Activated naive CD4-positive, alpha-beta T cell (primary cell): ENCODE measurements at regions not wholly inside any gene's neighbourhood (a gene's known extent, or its start where the extent isn't known, plus 50 kb on each side); places are given as distances from the start of the nearest gene placed in this dataset.
"Not testable (repeated sequence)": the region's sequence is repeated elsewhere in the genome, so short reads cannot be mapped to it uniquely, and the experiment has no call there.

Experiments used
- DNase-seq, 4 experiments: peaks; one replicate each; lab custom pipeline; 2025; lab: John Stamatoyannopoulos, UW

GRCh38 chr1:228611707-228612106 is 123.6 kb upstream of the RHOU start:
- not testable (repeated sequence) for DNase-seq

DNA sequence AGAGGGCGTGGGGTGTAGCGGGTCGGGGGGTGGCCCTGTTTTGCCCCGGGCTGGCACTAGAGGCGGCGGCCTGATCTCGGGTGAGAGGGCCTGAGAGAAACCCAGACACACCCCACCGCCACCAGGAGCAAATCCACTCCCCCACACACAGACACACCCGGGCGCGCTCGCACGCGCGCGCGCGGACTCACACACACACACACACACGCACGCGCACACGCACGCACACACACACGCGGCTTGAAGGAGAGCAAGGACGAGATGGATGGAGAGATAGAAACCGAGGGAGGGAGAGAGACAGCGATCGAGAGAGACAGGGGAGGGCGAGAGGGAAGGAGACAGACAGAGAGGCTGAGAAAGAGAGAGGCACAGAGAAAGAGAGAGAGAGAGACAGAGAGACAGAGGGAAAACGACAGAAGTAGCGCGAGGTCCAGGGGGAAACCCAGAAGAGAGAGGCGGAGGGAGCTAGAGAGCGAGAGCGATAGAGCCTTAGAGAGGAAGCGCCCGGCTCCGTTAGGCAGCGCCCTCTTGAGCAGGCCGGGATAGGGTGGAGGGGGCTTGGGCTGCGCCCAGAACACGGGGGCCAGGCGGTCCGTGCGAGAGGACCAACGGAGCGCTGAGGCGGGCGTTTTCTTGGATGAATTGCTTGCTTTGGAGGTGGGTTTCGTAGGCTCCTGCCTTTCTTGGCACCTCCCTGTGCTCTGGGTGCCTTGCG is 113.1 kb upstream of the RHOU start:
- DNase-seq: not testable (repeated sequence)

- not testable (repeated sequence) for DNase-seq
Observed at GRCh38 chr1:228626481-228626880, 108.8 kb upstream of the RHOU start.

DNA sequence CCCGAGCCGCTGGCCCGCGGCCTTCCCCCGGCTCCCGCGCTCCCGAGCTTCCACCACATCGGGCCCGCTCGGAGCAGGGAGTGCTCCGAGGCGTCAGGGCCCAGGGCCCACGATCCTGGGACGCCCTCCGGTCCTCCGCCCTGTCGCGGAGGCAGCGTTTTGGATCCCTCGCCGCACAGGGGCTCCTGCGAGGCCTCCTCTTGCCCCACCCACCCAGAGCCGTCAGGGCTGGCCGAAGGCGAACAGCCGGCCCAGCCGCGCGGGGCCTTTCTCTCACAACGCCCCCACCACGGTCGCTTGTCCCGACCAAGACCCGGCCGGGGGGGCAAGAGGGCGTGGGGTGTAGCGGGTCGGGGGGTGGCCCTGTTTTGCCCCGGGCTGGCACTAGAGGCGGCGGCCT is 102.4 kb upstream of the RHOU start:
- not testable (repeated sequence) for DNase-seq

- not testable (repeated sequence) for DNase-seq
Observed at GRCh38 chr1:228635304-228635703, 100.0 kb upstream of the RHOU start.

DNA sequence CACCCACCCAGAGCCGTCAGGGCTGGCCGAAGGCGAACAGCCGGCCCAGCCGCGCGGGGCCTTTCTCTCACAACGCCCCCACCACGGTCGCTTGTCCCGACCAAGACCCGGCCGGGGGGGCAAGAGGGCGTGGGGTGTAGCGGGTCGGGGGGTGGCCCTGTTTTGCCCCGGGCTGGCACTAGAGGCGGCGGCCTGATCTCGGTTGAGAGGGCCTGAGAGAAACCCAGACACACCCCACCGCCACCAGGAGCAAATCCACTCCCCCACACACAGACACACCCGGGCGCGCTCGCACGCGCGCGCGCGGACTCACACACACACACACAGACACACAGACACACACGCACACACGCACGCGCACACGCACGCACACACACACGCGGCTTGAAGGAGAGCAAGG is 97.8 kb upstream of the RHOU start:
- not testable (repeated sequence) for DNase-seq

GRCh38 chr1:228646717-228647522 is 88.4 kb upstream of the RHOU start:
- DNase-seq: no peak

- DNase-seq: no peak
Observed at GRCh38 chr1:228647523-228648444, 87.5 kb upstream of the RHOU start.

DNA sequence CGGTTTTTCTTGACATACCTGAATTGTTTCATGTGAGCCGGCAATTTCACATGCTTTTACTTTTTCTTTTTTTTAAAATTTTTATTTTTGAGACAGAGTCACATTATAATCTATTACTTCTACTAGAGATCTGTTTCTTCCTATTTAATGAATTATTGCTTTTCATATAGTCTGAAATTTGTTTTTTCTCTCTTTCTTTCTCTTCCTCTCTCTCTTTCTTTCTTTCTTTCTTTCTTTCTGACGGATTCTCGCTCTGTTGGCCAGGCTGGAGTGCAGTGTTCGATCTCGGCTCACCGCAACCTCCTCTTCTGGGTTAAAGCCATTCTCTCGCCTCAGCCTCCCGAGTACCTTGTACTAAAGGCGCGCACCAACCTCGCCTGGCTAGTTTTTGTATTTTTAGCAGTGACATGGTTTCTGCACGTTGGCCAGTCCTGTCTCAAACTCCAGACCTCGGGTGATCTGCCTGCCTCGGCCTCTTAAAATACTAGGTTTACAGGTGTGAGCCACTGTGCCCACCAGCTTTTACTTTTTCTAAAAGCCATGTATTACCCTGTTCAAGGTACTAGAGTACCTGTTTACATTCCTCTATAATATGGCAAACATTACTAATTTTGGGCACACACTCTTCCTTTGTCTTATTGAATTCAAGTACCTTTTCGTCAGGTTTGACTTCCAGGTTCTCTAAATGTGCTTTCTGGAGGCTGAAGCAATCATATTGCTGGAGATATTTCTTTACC is 86.5 kb upstream of the RHOU start:
- DNase-seq: no peak

GRCh38 chr1:228650141-228650540 is 85.1 kb upstream of the RHOU start:
- no peak for DNase-seq

- no peak for DNase-seq
Observed at GRCh38 chr1:228650946-228651345, 84.3 kb upstream of the RHOU start.

DNA sequence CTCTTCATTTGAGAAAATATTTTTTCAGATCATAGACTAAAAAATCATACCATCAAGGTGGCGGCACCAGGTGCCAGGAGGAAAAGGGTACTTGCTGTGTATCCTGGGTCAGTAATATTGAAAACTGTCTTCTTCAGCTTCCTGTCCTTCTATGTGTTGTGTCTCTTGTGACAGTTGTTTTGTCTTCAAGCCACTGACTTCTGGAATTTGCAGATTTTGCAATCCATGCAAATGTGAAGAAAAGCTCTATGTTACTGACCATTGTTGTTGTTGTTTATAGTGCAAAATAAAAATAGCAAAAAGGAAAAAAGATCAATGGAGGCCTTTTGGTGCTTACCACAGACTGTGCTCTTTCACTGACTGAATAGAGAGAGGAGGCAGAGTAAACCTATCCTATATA is 83.2 kb upstream of the RHOU start:
- DNase-seq: no peak

GRCh38 chr1:228653057-228653456 is 82.2 kb upstream of the RHOU start:
- not testable (repeated sequence) for DNase-seq

GRCh38 chr1:228653748-228654147 is 81.5 kb upstream of the RHOU start:
- DNase-seq: no peak

GRCh38 chr1:228655796-228656394 is 79.4 kb upstream of the RHOU start:
- no peak for DNase-seq

DNA sequence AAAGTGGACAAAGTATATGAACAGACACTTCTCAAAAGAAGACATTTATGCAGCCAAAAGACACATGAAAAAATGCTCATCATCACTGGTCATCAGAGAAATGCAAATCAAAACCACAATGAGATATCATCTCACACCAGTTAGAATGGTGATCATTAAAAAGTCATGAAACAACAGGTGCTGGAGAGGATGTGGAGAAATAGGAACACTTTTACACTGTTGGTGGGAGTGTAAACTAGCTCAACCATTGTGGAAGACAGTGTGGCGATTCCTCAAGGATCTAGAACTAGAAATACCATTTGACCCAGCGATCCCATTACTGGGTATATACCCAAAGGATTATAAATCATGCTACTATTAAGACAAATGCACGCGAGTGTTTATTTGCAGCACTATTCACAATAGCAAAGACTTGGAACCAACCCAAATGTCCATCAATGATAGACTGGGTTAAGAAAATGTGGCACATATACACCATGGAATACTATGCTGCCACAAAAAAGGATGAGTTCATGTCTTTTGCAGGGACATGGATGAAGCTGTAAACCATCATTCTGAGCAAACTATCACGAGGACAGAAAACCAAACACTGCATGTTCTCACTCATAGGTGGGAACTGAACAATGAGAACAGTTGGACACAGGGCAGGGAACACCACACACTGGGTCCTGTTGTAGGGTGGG is 73.1 kb upstream of the RHOU start:
- DNase-seq: not testable (repeated sequence)

GRCh38 chr1:228664399-228664914 is 70.8 kb upstream of the RHOU start:
- peak; percentile 34 to 66 (median 60) for DNase-seq

DNA sequence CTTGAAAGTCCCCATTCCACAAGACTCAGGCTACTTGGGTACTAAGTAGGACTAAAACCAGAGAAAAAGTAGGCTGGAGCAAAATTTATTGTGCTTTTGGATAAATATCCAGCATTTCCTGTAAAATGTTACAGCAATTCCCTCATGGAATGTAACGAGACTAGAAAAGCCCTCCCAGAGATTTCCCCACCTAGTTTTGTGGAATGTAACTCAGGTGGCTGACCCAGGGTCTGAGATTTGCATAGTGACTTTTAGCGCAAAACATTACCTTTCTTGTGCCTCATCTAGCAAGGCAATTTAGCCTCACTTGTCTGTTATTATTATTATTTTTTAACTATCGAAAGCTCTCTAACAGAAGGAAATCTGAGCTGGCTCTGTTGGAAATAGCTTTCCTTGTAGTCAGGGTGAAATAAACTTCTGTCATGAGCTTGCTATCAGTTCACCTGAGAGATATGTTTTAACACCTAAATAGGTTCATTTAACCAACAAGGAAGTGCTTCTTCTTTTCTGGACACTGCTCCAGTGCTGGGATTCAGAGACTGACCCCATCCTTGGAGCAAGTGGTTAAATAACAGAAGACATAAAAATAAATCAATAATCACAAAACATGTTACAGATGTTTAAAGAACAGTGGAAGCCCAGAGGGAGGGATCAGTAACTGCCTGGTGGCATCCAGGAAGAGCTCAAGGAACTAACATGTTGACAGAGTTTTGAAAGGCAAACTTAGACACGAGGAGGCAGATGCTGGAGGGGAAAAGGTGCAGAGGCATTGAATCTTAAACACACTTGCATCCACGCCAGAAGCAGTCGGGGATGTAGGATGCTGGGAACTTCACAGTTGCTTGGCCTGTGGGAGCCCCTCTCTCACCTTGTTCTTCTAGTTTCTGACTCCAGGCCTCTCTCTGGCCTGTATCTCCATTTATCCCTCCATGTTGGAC is 68.3 kb upstream of the RHOU start:
- DNase-seq: no peak

DNA sequence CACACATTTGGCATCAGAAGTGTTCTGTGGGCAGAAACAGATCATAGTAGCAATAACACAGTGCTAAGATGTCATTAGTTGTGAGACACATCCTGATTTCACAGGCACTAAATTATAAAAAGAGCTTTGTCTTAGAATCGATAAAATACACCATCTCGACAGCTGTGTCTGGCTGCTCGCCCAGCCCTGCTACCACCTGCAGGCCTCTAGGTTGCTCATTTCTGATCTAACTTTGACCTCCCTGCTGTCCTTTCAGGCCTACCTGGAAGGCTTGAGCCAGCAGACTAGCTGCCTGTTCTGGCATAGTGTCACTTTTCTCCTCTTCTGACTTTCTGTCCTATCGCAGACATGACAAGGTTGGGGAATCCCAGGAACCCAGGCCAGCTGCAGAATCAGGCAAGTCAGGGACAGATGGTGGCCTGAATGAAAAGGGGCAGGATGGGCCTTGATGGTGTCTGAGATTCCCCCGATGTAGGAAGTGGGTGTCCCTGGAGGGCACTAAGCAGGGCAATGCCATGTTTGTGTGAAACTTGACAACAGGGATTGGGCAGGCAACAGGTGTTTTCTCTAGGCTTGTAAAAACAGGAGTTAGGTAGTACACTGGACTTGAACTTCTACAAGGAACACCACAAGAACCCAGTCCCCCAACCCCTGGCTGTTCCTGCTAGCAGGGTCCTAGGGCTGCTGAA is 66.6 kb upstream of the RHOU start:
- no peak for DNase-seq
